NCI-H146 treated with DMSO at 0.1 percent for 48 hours (cell line): ENCODE measurements at regions not wholly inside any gene's neighbourhood (a gene's known extent, or its start where the extent isn't known, plus 50 kb on each side); places are given as distances from the start of the nearest gene placed in this dataset.

ENCODE experiments used
- DNase-seq: peaks from one replicate; lab custom pipeline; 2025; ENCODE audit not compliant: unreplicated experiment; lab: John Stamatoyannopoulos, UW

- DNase-seq, result no peak
These were observed 975.5 kb upstream of the EPHA7 start for GRCh38 chr6:94394822-94395221.

DNA sequence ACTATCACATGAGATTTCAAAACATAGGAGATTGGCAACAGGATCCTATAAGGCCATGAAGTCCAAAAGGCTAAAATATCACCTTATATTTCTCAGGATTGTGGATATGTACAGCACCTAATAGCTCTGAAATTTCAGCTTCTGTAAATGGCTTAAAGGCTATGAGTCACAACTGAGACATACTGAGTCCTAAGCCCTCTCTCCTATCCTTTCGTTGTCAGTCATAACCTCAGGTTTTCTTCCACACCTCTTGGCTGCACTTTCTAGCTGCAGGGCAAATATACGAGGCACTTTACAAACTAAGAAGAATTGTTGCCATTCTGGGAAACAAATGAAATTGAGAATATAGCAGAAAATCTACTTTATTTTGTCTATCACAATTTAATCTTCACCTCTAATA is 969.9 kb upstream of the EPHA7 start:
- DNase-seq, result no peak

GRCh38 chr6:94377835-94378234 is 958.5 kb upstream of the EPHA7 start:
- no peak for DNase-seq

GRCh38 chr6:94376876-94377275 is 957.5 kb upstream of the EPHA7 start:
- DNase-seq, result no peak

DNA sequence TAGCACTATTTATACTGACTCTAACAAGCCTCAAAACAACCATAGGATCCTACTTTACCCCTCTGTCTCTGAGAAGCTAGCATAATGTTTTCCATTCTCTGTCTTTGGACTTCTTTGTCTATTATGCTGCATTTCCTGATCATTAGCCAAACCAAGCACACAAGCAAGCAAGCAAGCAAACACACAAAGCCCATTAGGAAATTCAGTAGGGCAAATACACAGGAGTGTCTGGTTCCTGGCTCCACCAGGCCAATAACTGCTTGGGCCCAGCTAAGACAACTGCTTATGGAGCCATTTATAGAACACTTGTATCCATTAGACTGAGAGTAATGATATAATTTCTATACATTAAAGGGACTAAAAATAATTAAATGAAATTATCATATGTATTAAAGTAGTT is 952.9 kb upstream of the EPHA7 start:
- no peak for DNase-seq

GRCh38 chr6:94367316-94367715 is 948.0 kb upstream of the EPHA7 start:
- no peak for DNase-seq

DNA sequence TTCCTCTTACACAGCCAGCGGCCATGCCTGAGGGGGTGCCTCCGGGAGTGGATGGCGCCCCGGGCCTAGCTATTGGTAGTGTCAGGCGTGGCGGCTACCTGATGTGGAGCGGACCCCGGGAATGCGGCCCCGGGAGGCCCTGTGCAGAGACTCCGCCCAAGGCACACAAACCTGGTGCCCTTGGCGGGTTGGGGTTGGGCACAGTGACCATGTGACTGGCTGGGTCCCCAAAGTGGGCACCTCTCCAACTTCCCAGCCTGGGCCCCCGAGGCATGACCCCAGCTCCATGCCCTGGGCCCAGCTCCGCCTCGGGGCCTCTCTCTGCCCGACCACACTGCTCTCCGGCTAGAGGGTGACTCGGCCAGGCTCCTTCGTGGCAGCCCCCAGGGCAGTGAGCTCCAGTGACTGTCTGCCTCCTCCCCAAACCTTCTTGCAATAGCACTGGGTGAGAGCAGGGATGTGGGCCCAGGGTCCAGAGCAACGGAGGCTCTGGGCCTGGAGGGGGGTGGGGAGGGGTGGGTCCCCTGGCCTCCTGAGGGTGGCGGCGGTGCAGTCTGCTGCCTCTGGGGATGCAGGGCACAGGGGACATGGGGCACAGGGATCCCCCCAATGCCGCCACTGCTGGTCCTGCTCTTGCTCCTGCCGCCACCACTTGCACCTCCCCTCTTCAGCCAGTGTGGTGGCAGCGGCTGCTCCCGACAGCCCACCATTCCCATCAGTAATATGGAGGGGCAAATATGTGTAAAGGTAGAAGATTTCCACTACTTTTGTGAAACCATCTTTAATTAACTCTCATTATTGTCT is 942.9 kb upstream of the EPHA7 start:
- no peak for DNase-seq

- DNase-seq, result no peak
These were observed 942.1 kb upstream of the EPHA7 start for GRCh38 chr6:94361304-94362060.

DNA sequence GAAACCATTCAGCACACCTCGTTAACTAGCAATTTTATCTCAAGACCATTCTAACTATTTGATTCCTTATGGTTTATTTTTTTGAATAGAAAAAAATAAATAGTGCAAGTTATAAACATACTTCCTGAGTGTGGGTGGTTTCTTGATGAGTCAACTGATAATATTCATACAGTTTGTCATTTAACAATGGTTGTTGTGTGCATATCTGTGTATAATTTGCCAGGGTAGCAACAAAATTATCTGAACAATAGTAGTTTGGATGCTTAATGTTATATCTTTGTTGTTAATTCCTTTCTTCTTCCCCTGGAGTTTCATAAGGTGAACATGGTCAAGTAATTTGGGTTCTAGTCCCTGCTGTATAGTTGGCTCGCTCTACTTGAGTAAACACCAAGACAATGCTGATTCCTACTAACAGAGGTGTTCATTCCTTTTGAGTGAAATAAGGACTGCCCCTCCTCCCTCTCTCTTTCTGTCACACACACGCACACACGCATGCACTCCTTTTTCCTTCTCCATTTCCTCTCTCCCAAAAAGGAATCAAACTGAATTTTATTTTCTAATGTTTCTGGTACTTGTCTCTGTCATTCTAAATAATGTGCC is 938.1 kb upstream of the EPHA7 start:
- DNase-seq, result no peak

DNA sequence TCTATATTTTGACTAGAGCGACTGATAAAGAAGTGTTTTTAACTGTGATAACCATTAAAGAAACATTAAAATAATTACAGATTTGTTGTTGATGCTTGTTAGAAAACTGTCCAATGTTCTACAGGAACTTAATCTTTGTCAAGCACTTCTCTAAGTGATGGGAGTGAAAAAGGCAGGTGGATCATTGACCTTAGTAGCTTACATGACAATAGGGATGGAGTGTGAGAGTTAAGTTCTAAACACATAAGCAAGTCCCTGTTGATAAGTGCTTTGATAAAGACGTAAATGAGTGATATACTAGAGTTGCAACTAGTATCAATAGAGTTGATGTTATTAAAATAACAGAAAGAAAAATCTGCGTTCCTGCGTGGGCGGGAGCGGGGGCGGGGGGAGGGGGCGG is 931.5 kb upstream of the EPHA7 start:
- DNase-seq, result no peak

DNA sequence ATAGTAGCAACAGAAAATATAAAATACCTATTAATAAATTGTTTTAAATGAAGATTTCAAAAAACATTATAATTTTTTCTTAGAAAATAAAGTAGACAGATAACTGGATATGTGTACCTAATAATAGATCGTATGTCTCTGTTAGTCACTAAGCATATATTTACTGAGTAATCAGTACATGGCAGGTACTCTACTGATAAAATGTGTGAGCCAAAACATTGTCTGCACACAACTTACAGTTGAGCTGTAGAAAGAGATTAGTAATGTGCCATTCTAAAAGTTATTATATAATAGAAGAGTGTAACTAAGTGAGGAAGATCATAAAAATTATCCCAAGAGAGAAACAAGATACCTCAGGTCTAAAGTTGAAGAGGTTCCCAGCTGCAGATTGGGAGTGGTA is 929.9 kb upstream of the EPHA7 start:
- peak; percentile 88 for DNase-seq

- no peak for DNase-seq
These were observed 925.5 kb upstream of the EPHA7 start for GRCh38 chr6:94344866-94345265.

GRCh38 chr6:94341173-94341572 is 921.8 kb upstream of the EPHA7 start:
- DNase-seq, result no peak

GRCh38 chr6:94323853-94324252 is 904.5 kb upstream of the EPHA7 start:
- DNase-seq, result no peak

- DNase-seq, result no peak
These were observed 881.2 kb upstream of the EPHA7 start for GRCh38 chr6:94300424-94301144.

DNA sequence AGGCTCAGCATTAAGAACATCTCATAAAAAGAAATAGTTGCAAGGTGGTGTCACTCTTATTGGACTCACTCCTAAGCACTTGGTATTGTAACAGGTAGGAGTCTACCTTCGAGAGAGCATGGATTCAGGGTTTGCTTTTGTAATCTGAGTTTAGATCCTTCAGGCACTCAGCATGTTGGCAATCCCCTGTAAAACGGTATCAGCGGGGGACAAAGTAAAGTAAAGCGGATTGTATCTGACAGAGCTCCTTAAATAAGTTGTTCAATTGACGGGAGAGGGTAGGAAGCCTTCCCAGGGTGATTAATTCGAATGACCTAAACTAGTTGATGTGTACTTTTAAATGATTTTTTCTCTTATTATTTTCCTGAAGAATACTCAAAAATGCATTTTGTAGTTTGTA is 869.8 kb upstream of the EPHA7 start:
- no peak for DNase-seq

GRCh38 chr6:94278146-94278545 is 858.8 kb upstream of the EPHA7 start:
- DNase-seq, result no peak

DNA sequence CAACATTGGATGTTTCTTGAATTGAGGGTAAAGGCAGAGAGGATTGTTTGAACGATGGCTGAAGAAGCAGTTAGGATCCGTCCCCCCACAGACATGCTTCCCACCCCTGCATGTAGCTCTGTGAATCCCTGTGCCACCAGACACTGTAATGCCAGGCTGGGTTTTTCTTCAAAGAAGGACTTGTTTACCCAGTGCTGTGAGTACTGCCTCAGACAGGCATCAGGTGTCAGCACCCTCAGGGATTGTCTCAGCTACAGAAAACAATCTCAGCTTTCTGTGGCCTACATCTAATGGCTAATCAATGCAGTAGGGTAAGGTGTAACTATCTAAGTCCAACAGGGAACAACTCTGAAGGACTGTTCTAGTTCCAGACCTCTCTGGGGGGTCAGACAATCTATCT is 853.0 kb upstream of the EPHA7 start:
- peak; percentile 6 for DNase-seq

- DNase-seq, result peak; percentile 30
These were observed 851.0 kb upstream of the EPHA7 start for GRCh38 chr6:94270091-94270948.

DNA sequence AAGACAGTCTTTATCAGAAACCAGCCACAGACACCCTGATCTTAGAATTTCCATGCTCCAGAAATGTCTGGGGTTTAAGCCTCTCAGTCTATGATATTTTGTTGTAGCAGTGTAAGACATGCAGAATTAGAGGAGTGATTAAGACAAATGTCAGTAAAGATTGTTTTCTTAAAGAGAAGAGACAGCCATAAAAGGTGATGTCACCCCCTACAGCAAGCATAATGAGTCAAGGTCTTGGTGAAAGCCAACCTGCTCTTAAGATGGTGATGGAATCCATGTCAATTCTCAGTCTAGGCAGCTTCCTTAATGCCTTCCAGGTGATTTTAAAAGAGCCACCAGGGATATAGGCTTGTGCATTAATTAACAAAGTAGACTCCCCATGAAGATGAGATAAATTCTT is 849.9 kb upstream of the EPHA7 start:
- no peak for DNase-seq

- DNase-seq, result no peak
These were observed 841.4 kb upstream of the EPHA7 start for GRCh38 chr6:94260765-94261164.
